Astrocyte (in vitro differentiated cells and primary cell): ENCODE measurements at regions not wholly inside any gene's neighbourhood (a gene's known extent, or its start where the extent isn't known, plus 50 kb on each side); places are given as distances from the start of the nearest gene placed in this dataset.
"Not testable (repeated sequence)": the region's sequence is repeated elsewhere in the genome, so short reads cannot be mapped to it uniquely, and the experiment has no call there.

Experiments used
- DNase-seq: peaks from one replicate; pipeline ENCODE4 v3.0.0-alpha.2; 2010; ENCODE audit warnings: low read depth
- FAIRE-seq: peaks from 2 replicates; lab custom pipeline; 2011; peaks lifted over from hg19 to GRCh38; lab: Jason Lieb, UNC
- H2AFZ ChIP-seq: 2 replicates; pipeline ENCODE4 v1.6.0; 2012; ENCODE audit warnings: low read depth, low read length, inconsistent platforms
- H3K27ac ChIP-seq: 2 replicates; pipeline ENCODE4 v1.5.1; 2011; ENCODE audit warnings: low read depth, low read length, inconsistent platforms
- H3K27me3 ChIP-seq: 2 replicates; pipeline ENCODE4 v1.6.0; 2011; ENCODE audit warnings: low read length, inconsistent platforms; ENCODE audit not compliant: insufficient read depth
- H3K36me3 ChIP-seq: 2 replicates; pipeline ENCODE4 v1.5.1; 2011; ENCODE audit warnings: low read length, inconsistent platforms; ENCODE audit not compliant: insufficient read depth
- H3K4me1 ChIP-seq: 2 replicates; pipeline ENCODE4 v1.5.1; 2011; ENCODE audit warnings: low read length, inconsistent platforms; ENCODE audit not compliant: insufficient read depth
- H3K4me2 ChIP-seq: 2 replicates; pipeline ENCODE4 v1.6.0; 2012; ENCODE audit warnings: low read length, inconsistent platforms
- H3K4me3 ChIP-seq: 2 replicates; pipeline ENCODE4 v1.5.1; 2011; ENCODE audit warnings: low read depth, mild to moderate bottlenecking, low read length, inconsistent platforms; ENCODE audit not compliant: insufficient read depth
- H3K79me2 ChIP-seq: 2 replicates; pipeline ENCODE4 v1.6.0; 2012; ENCODE audit warnings: mild to moderate bottlenecking, low read length, inconsistent platforms; ENCODE audit not compliant: insufficient read depth
- H3K9ac ChIP-seq: 2 replicates; pipeline ENCODE4 v1.6.0; 2012; ENCODE audit warnings: mild to moderate bottlenecking, low read length, inconsistent platforms
- H3K9me3 ChIP-seq: 2 replicates; pipeline ENCODE4 v1.5.1; 2012; ENCODE audit warnings: low read depth, mild to moderate bottlenecking, low read length, inconsistent platforms; ENCODE audit not compliant: insufficient read depth
- H4K20me1 ChIP-seq: 2 replicates; pipeline ENCODE4 v1.6.0; 2012; ENCODE audit warnings: low read length, inconsistent platforms; ENCODE audit not compliant: insufficient read depth
- H3K27ac Mint-ChIP-seq: one replicate; pipeline ENCODE4 v1.8.0; 2021; ENCODE audit warnings: mild to moderate bottlenecking, mixed read lengths; ENCODE audit not compliant: unreplicated experiment
- H3K27me3 Mint-ChIP-seq: one replicate; pipeline ENCODE4 v1.8.0; 2021; ENCODE audit warnings: low read depth, mixed read lengths; ENCODE audit not compliant: unreplicated experiment
- H3K36me3 Mint-ChIP-seq: one replicate; pipeline ENCODE4 v1.8.0; 2021; ENCODE audit warnings: low read depth, mixed read lengths; ENCODE audit not compliant: unreplicated experiment
- H3K4me1 Mint-ChIP-seq: one replicate; pipeline ENCODE4 v1.8.0; 2021; ENCODE audit warnings: low read depth, mixed read lengths; ENCODE audit not compliant: unreplicated experiment
- H3K4me3 Mint-ChIP-seq: one replicate; pipeline ENCODE4 v1.8.0; 2021; ENCODE audit warnings: mild to moderate bottlenecking, moderate library complexity, mixed read lengths; ENCODE audit not compliant: unreplicated experiment
- H3K9me3 Mint-ChIP-seq: one replicate; pipeline ENCODE4 v1.8.0; 2021; ENCODE audit warnings: mild to moderate bottlenecking, mixed read lengths; ENCODE audit not compliant: unreplicated experiment
- CTCF ChIP-seq: IDR thresholded peaks from 2 replicates; pipeline ENCODE4 v1.5.1; 2011; ENCODE audit warnings: low read depth, mild to moderate bottlenecking, inconsistent platforms, low read length, moderate library complexity; ENCODE audit not compliant: insufficient read depth
- EZH2 ChIP-seq: IDR thresholded peaks from 2 replicates; pipeline ENCODE4 v1.6.1; 2012; ENCODE audit warnings: mild to moderate bottlenecking, low read length, inconsistent platforms; ENCODE audit not compliant: insufficient read depth

- Histone ChIP-seq H2AFZ (peak overlapping the region; percentile 47), H3K4me2 (peak overlapping the region; percentile 72), H3K9me3 (no peaks in the 10 kb centered on the region), H4K20me1 (no peaks in the 10 kb centered on the region), H3K4me1 (no peaks in the 10 kb centered on the region), H3K27me3 (no peaks in the 10 kb centered on the region), H3K27ac (no peak overlapping the region), H3K36me3 (no peaks in the 10 kb centered on the region), H3K9ac (no peak overlapping the region), H3K4me3 (no peak overlapping the region), H3K79me2 (no peaks in the 10 kb centered on the region)
- H3K4me1 Mint-ChIP-seq, result no peaks in the 10 kb centered on the region
- DNase-seq (no peak), FAIRE-seq (no peak)
- H3K27ac Mint-ChIP-seq, result no peak overlapping the region
- TF ChIP-seq EZH2, result no peak
- TF ChIP-seq CTCF, result no peak
- H3K27me3 Mint-ChIP-seq, result peaks cover 12% of the 10 kb centered on the region
- H3K9me3 Mint-ChIP-seq, result no peaks in the 10 kb centered on the region
- peaks cover 4% of the 10 kb centered on the region for H3K36me3 Mint-ChIP-seq
- no peak overlapping the region for H3K4me3 Mint-ChIP-seq
These were observed 74.8 kb upstream of the FOXK1 start for GRCh38 chr7:4607311-4607729.

GRCh38 chr7:4609576-4609975 is 72.5 kb upstream of the FOXK1 start:
- not testable (repeated sequence) for H3K27me3 ChIP-seq, H3K4me2 ChIP-seq, H3K9ac ChIP-seq, H3K79me2 ChIP-seq, H3K4me3 ChIP-seq, H4K20me1 ChIP-seq, H3K9me3 Mint-ChIP-seq, H3K36me3 ChIP-seq, FAIRE-seq, H3K9me3 ChIP-seq, DNase-seq, H3K36me3 Mint-ChIP-seq, H3K4me3 Mint-ChIP-seq, H2AFZ ChIP-seq, H3K27ac ChIP-seq, H3K27ac Mint-ChIP-seq
- peaks cover 14% of the 10 kb centered on the region for H3K4me1 ChIP-seq
- peaks cover 13% of the 10 kb centered on the region for H3K4me1 Mint-ChIP-seq
- peaks cover 12% of the 10 kb centered on the region for H3K27me3 Mint-ChIP-seq

- no peak overlapping the region for H3K4me2 ChIP-seq
- Mint-ChIP-seq H3K36me3 (peaks cover 4% of the 10 kb centered on the region), H3K9me3 (no peaks in the 10 kb centered on the region), H3K4me1 (peaks cover 13% of the 10 kb centered on the region), H3K27me3 (peaks cover 12% of the 10 kb centered on the region), H3K4me3 (no peak overlapping the region), H3K27ac (no peak overlapping the region)
- no peak overlapping the region for H3K27ac ChIP-seq
- no peaks in the 10 kb centered on the region for H3K36me3 ChIP-seq
- no peak overlapping the region for H3K4me3 ChIP-seq
- DNase-seq (peak; percentile 39), FAIRE-seq (no peak)
- TF ChIP-seq CTCF (peak; percentile 75), EZH2 (no peak)
- H4K20me1 ChIP-seq, result no peaks in the 10 kb centered on the region
- H3K9ac ChIP-seq, result no peak overlapping the region
- no peaks in the 10 kb centered on the region for H3K27me3 ChIP-seq
- H2AFZ ChIP-seq, result no peak overlapping the region
- no peaks in the 10 kb centered on the region for H3K79me2 ChIP-seq
- H3K4me1 ChIP-seq, result peaks cover 14% of the 10 kb centered on the region
- no peaks in the 10 kb centered on the region for H3K9me3 ChIP-seq
These were observed 71.2 kb upstream of the FOXK1 start for GRCh38 chr7:4610768-4611467.
